Omental fat pad (tissue), 3 donors: ENCODE measurements at regions not wholly inside any gene's neighbourhood (a gene's known extent, or its start where the extent isn't known, plus 50 kb on each side); places are given as distances from the start of the nearest gene placed in this dataset.
"Not testable (repeated sequence)": the region's sequence is repeated elsewhere in the genome, so short reads cannot be mapped to it uniquely, and the experiment has no call there.

Source experiments
- ATAC-seq: fragments of 150-250 bp; one replicate; pipeline ENCODE4 v1.9.1; 2016; ENCODE audit warnings: mild to moderate bottlenecking, moderate library complexity; ENCODE audit not compliant: low FRiP score
- DNase-seq: peaks from one replicate; pipeline ENCODE4 v3.0.0-alpha.2; 2019; ENCODE audit warnings: low spot score
- TF ChIP-seq, protein P1 (sequence below), 3 donors: fragments of 450-650 bp; IDR thresholded peaks; one replicate each; pipeline ENCODE4 v1.5.1; 2016 to 2017; ENCODE audit warnings: antibody characterized with exemption in 3 of 3, mild to moderate bottlenecking in 3 of 3, moderate library complexity in 2 of 3

DNA sequence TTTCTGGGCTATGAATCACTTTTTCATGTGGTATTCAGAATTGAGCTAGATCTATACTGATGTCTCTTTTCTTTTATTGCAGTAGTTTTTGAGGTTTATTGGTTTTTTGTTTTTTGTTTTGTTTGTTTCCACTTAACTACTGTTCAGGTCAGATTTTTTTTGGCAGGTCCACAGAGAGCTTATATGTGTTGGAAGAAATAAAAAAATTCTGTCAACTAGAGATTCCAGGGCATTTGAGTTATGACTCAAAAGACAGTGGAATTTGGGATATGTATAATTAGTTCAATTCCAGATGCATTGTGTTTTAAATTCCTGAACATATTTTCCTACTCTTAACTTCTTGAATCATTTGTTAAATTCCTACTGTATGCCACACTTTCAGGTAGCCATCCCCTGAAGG, 727.2 kb downstream of the SI start:
- ATAC-seq (no peak), DNase-seq (no peak)
- TF ChIP-seq, protein P1, sequence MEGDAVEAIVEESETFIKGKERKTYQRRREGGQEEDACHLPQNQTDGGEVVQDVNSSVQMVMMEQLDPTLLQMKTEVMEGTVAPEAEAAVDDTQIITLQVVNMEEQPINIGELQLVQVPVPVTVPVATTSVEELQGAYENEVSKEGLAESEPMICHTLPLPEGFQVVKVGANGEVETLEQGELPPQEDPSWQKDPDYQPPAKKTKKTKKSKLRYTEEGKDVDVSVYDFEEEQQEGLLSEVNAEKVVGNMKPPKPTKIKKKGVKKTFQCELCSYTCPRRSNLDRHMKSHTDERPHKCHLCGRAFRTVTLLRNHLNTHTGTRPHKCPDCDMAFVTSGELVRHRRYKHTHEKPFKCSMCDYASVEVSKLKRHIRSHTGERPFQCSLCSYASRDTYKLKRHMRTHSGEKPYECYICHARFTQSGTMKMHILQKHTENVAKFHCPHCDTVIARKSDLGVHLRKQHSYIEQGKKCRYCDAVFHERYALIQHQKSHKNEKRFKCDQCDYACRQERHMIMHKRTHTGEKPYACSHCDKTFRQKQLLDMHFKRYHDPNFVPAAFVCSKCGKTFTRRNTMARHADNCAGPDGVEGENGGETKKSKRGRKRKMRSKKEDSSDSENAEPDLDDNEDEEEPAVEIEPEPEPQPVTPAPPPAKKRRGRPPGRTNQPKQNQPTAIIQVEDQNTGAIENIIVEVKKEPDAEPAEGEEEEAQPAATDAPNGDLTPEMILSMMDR (IDR thresholded peaks at IDR 0.05) = no peak

DNA sequence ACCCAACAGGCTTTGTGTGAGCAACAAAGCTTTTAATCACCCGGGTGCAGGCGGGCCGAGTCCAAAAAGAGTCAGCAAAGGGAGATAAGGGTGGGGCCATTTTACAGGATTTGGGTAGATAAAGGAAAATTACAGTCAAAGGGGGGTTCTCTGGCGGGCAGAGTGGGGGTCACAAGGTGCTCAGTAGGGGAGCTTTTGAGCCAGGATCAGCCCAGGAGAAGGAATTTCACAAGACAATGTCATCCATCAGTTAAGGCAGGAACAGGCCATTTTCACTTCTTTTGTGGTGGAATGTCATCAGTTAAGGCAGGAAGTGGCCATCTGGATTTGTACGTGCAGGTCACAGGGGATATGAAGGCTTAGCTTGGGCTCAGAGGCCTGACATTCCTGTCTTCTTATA, 736.1 kb downstream of the SI start:
- DNase-seq, ATAC-seq: not testable (repeated sequence)

DNA sequence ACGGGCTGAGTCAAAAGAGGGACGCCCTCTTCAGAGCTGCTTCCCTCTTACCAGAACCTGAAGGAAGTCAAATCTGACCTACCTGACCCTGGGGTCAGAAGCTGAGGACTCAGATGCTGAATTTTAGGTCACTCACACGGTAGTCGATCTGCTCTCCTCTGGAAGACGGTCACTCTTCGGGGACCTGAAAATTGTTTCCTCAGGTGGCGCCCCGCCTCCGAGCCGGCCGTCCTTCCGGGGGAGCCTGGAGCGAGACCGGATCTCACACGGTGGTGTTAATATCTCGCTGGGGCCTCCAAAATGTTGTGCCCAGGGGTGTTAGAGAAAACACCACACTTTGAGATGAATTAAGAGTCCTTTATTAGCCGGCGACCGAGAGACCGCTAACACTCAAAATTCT, 737.2 kb downstream of the SI start:
- no peak for ATAC-seq
- DNase-seq = no peak
- TF ChIP-seq, protein P1 (IDR thresholded peaks at IDR 0.05) = no peak

DNA sequence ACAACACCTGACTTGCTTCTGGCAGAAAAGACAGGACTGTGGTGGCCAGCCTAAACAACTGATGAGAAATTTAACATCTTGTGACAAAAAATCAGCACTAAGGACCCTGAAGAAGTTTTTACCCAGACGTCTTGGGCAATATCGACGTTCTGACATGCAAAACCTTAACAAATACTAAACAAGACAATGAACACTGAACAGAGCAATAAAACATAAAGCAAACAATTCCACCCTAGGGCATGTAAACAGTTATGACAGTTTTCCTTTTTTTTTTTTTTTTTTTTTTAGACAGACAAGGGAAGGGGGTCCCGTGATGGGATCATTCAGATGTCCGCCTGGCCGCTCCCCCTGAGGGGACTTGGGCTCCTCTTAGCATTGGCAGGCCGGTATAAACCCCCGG, 738.0 kb downstream of the SI start:
- no peak for DNase-seq
- TF ChIP-seq, protein P1 (IDR thresholded peaks at IDR 0.05) = no peak

DNA sequence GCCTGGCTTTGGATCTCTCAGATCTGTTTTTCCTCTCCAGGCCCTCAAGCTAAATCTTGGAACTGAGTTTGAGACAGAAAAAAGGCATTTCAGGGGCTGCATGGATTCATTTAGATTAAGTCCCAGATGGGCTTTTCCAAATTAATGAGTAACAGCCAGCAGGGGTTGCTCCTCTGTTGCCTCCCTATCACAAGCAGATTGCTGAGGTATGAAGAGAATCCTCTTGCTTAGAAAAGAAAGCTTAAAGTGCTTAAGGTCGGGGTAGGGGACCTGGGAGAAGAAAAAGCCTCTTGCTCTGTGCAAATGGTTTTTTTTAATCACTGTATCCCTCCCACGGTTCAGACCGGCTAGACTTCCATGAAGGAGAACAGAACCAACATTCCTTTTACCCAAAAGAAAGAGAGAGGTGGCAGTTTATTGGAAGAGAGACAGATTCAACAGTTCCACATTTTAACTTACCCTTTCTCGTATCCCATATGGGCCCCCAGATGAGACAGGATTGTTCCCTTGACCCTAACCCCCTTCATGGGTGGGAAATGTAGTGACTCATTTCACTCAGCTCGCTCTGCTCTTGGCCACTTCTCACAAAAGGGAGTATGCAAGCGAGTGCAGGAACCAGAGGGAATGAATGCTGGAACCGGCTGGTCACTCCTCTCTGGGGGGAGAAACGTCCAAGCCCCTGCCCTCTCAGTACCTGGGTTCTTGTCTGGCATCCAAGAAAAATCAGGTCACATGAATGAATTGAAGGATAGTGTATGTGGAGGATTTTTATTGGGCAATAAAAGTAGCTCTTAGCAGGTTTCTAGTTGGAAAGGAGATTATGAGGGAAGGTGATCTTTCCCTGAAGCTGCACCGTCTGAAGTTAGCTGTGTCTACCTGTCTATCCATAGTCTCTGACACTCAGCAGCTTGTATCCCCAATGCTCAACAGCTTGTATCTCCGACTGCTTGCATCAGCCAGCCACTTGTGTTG, 745.2 kb downstream of the SI start:
- TF ChIP-seq, protein P1 (IDR thresholded peaks at IDR 0.05) = no peak
- ATAC-seq (peak; percentile 68), DNase-seq (no peak)

More for the DNA sequence above, 738.0 kb downstream of the SI start:
- no peak for ATAC-seq

DNA sequence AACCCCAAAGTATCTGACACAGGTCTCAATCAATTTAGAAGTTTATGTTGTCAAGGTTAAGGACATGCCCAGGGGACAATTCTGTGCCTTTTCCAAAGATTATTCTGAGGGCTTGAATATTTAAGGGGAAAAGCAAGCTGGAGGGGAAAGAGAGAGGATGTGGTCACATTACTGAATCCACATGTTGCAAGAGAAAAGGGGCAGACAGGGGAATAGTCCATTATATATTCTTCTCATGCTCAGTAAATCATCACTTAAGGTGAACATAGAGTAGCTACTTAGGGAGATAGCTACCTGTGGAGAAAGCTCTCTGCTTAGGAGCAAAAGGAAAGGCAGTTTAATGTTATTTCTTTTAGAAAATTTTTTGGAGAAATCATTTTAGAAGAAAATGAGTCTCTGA, 751.6 kb downstream of the SI start:
- ATAC-seq (no peak), DNase-seq (no peak)
- TF ChIP-seq, protein P1 (IDR thresholded peaks at IDR 0.05) = no peak

GRCh38 chr3:164320962-164321361, 757.3 kb downstream of the SI start:
- DNase-seq (no peak), ATAC-seq (no peak)
- TF ChIP-seq, protein P1 (IDR thresholded peaks at IDR 0.05) = no peak
